HL-60/S4 treated with retinoic acid at 250 ng/mL for 4 days and 3 days (cell line): ENCODE measurements at regions not wholly inside any gene's neighbourhood (a gene's known extent, or its start where the extent isn't known, plus 50 kb on each side); places are given as distances from the start of the nearest gene placed in this dataset.
"Not testable (repeated sequence)": the region's sequence is repeated elsewhere in the genome, so short reads cannot be mapped to it uniquely, and the experiment has no call there.

Experiments used
- in situ Hi-C: fragments of 300-500 bp; cut with MboI; formaldehyde crosslinking; loops from 2 replicates; pipeline ENCODE4 v1.7.0; 2022; ENCODE audit warnings: low sequenced_read_pairs

- in situ Hi-C loops: not testable (repeated sequence)
These were observed 105.5 kb downstream of the ZBTB18 start for GRCh38 chr1:244156617-244157016.

GRCh38 chr1:244157731-244158438 is 106.8 kb downstream of the ZBTB18 start:
- in situ Hi-C loops: no loop called here

- in situ Hi-C loops: no loop called here
These were observed 108.6 kb downstream of the ZBTB18 start for GRCh38 chr1:244159646-244160045.

DNA sequence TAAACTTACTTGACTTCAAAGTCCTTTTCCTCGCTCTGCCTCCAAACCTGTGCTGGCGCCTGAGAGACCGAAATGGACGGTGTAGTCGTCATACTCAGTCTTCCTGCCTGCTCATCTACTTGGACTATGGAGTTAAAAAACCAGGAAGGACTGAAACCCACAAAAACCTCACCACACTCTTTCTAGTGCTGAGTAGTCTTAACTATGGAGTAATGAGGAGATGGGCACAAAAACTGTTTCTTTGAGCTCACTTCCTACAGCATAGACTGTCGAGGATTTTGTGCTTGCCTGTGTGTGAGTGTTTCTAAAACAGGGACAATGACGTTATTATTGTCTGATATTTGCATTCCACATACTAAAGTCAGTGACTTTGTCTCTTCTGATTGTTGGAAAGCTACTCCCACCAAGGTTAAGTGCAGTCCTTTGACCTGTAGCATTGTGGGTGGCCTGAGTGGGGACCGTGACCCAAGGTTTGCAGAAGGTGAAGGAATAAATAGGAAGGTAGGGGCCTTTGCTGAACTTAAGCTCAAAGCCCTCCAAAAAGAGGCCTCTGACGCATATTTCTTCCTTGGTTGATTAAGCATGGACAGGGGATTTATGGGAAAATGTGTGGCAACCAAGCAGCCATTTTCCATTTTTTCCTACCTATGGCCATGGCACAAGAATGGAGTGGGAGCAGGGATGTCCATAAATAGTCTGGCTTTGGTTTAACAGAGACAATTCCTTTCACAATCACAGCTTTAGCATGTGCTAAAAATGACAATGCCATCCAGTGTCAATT is 109.6 kb downstream of the ZBTB18 start:
- in situ Hi-C loops: no loop called here

DNA sequence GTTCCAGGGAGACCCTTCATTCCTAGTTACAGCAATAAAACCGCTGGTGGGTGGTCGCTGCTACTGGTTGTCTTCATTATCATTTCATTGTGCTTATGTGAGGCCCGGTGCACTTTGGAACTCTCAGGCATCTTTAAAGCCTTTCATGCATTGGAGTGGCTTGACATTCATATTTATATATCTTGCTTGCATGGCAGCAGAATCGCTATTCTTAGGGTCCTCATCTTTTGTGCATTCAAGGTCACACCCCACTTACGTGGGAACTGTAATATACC is 110.1 kb downstream of the ZBTB18 start:
- in situ Hi-C loops: no loop called here

DNA sequence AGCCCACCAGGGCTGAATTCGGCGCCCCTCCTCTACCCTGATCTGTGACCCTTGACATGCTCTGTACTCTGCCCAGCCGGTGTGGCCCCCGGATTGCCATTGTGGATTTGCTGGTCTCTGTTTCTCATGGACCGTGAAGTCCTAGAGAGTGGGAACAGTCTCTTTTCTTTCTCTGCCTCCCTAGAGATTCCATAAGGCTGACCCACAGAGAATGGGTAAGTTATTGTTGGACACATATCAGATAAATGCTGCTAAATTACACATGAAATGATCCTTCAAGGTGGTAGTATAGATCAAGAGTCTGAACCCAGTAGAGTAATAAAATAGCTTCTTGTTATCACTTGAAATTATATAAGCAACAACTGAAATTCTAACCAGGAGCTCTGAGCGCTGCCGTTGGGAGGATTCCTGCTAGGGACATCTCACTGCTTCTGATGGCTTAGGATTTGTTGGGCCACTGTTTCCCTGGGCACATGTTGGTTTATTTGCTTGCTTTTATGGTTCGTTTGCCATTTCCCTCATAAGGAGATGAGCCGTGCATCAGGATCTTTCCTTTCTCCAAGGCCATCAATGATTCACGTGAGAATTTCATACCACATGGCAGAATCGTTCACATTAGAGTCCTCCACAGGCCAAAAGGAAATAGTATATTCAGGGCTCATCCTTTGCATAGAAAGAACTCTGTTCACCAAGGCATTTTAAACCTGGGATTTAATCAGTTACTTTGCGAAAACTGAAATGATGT is 111.9 kb downstream of the ZBTB18 start:
- in situ Hi-C loops: no loop called here

GRCh38 chr1:244163861-244164510 is 112.9 kb downstream of the ZBTB18 start:
- in situ Hi-C loops: no loop called here

DNA sequence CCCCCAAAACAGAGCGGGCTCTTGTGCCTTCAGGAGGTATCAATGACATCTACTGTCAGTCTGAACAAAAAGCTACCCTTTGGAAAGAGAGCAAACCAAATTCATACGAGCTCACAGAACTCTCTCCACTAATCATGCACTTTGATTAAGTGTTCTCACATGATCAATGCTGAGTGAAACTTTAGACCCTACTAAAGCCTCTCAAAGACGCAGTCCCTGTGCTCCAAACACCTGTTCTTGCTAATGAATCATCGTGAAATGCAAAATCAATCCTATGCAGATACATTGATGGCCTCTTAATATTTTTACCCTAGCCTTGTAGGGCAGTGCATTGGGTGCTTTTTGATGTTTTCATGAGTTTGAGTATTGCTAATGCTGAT is 113.4 kb downstream of the ZBTB18 start:
- in situ Hi-C loops: no loop called here

DNA sequence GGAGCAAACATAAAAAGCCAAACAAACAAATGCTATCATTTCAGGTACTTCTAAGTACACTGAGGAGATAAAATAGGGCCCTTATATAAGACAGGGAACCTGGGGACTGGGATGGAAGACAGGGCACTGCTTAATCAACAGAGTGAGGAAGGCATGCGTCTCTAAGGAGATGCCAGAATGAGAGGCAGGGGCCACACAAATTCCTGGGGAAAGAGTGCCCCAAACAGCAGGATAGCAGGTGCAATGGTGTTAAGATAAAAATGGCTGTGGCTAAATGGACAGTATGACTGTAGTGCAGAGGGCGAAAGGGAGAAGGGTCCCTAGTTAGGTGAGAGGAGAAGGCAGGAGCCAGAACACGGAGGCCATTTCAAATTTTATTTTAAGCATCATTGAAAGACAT is 113.9 kb downstream of the ZBTB18 start:
- in situ Hi-C loops: no loop called here

- in situ Hi-C loops: no loop called here
These were observed 114.6 kb downstream of the ZBTB18 start for GRCh38 chr1:244165701-244166100.

DNA sequence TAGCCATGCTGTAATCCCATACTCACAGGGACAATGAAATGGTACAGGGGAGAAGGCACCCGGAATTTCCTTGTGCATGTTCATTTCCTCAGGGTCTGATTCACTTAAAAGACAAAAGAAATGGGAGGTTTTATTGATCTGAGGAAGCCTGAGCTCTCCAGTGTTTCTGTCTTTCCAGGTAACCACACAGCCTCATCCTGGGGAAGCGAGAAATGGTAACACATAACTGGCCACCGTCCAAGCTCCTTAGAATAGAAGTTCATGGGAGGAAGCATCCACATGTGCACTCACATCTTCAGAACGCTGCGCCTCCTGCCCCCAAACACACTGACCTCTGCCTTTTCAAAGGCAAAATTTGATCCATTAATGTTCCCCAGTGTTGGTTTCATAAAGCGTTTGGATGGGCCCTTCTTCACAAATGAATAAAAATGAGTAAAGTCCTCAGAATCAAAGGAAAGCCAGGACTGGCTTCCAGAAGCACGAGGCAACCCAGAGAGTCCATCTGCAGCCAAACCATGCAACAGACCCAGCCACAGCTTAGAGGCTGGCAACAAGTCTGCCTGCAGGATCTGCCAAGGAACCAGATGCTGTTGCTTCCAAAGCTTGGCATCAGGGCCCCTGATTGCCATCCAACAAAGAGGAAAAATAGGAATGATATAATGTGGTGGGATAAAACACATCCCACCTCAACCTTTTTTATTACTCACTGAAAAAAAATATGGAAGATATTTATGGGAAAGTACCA is 120.3 kb downstream of the ZBTB18 start:
- in situ Hi-C loops: no loop called here

GRCh38 chr1:244173240-244173639 is 122.2 kb downstream of the ZBTB18 start:
- in situ Hi-C loops: no loop called here

GRCh38 chr1:244173769-244174168 is 122.7 kb downstream of the ZBTB18 start:
- in situ Hi-C loops: no loop called here

DNA sequence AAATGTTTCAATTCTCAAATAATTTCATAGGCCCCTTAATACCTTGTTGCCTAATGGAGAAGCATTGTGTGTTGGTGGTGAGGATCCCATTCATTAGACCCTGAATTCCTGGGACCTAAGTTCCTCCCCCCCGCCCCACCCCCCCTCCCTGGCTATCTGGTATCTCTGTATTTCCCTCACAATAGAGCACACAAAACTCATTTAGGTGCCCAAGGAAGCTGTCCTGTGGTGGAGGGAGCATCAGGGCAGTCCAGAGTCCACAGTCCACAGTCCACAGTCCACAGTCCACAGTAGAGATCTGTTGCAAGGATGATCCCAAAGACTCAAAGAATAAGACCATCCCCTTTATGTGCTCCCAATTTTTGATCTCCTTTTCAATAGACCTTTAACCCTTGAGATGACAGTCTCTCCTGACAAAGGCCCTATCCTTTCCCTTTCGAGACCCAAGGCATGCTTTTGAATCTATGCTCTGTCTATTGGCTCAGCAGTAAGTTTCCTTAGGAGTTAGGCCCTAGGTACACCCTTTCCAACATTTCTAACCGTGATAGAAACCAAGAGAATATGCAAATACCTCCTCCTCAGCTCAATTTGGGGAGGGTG is 123.9 kb downstream of the ZBTB18 start:
- in situ Hi-C loops: no loop called here

- in situ Hi-C loops: no loop called here
These were observed 125.1 kb downstream of the ZBTB18 start for GRCh38 chr1:244176201-244176600.

DNA sequence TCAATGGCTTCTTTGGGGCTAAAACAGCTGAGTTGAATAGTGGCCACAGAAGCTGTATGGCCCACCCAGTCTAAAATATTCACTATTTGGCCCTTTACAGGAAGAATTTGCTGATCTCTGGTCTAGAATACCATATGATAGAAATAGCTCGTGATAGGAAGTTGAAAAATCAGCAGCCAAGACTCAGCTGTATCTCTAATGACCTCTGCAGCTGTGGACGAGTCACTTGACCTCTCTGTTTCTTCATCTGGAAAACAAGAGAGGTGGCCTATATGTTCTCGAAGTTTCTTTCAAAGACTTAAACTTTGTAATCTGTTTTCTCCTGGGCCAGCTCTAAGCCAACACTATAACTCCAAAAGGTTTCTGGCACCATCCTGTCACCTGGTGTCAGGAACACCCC is 129.2 kb downstream of the ZBTB18 start:
- in situ Hi-C loops: no loop called here

DNA sequence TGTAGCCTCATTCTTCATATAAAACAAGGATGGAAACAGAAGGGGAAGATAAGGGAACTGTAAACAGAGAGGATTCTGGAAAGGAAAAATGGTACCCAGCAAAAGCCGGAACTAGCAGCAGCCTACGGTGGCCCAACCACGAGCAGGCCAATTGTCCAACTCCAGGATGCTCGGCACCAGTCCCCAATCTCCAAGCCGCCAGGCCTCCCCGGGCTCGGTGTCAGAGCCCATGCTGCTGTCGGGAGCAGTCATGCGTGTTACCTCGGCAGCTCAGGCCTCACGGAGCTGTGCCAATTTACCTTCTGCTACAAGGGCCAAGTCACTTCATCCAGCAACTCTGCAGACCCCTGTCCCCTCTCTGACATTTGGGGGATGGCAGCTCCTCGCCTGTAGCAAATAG is 130.8 kb downstream of the ZBTB18 start:
- in situ Hi-C loops: no loop called here

DNA sequence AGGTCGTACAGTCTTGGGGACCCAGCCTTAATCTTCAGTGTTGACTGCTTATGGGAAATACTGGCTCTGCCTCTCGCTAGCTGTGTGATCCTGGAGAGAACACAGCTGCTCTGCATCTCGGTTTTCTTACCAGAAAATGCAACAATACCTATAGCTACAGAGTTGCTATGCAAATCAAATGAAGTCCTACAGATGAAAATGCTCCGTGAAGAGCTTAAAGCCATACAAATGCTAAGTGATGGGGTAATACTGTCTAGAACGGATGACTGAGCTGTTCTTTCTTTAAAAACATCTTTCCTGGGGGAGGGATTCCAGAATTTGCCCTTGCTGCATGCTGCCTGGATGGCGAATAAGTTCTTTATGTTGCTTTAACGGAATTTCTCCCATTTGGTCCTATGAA is 132.0 kb downstream of the ZBTB18 start:
- in situ Hi-C loops: no loop called here

DNA sequence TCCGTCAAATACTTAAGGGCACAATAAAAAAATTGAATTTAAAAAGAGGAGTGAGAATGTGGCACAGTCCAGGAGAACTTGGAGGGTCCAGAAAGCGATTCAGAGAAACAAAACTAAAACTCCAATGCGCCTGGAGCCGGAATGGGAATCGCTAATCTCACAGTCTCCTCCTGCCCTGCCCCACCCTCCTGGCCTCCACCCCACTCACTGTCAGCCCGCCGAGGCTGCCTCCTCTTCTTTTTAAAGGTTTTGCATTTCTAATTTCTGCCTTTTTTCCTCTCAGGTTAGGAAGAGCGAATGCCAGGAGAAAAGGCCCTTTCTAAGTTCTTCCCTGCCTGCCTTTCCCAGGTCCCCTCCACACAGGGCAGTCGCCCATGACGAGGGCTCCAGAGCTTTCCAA is 135.3 kb downstream of the ZBTB18 start:
- in situ Hi-C loops: no loop called here

DNA sequence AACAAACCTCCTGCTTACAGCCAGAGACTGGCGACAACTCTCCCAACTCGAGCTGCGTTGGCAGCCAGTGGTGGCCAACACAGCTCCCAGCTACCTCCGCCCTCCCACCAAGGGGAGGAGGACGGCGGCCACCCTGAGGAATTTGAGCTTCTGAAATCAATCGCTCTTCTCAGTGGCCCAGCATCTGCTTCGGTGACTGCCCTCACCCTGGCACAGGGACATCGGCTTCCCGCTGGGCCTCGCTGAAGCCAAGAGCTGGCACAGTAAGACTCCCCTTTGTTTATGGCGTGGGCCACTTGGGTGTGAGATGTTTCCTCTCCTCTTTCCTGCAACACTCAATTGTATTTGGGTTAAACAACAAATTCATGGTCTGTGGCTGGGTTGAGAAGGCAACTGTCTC is 136.2 kb downstream of the ZBTB18 start:
- in situ Hi-C loops: no loop called here

GRCh38 chr1:244191581-244191980 is 140.5 kb downstream of the ZBTB18 start:
- in situ Hi-C loops: no loop called here
